Hepatocyte (in vitro differentiated cells): ENCODE measurements at regions not wholly inside any gene's neighbourhood (a gene's known extent, or its start where the extent isn't known, plus 50 kb on each side); places are given as distances from the start of the nearest gene placed in this dataset.

Experiments
- CTCF ChIP-seq: fragments of 200-600 bp; sonication (generic); IDR thresholded peaks from 2 replicates; pipeline ENCODE4 v1.5.1; 2016; ENCODE audit warnings: antibody characterized with exemption, mild to moderate bottlenecking; ENCODE audit not compliant: poor library complexity
- EZH2 ChIP-seq: fragments of 200-600 bp; sonication (generic); IDR thresholded peaks from 2 replicates; pipeline ENCODE4 v1.6.1; 2016; ENCODE audit warnings: antibody characterized with exemption, mild to moderate bottlenecking, borderline replicate concordance
- EZH2phosphoT487 ChIP-seq: fragments of 200-600 bp; sonication (generic); IDR thresholded peaks from one replicate; pipeline ENCODE4 v1.6.1; 2018; ENCODE audit warnings: antibody characterized with exemption, mild to moderate bottlenecking, low read depth, moderate library complexity; ENCODE audit not compliant: unreplicated experiment, severe bottlenecking

- TF ChIP-seq CTCF, result no peak
- TF ChIP-seq EZH2, result no peak
- no peak for TF ChIP-seq EZH2phosphoT487
These were observed 65.3 kb upstream of the IBSP start for GRCh38 chr4:87734084-87734483.
